ENCODE measurements at regions not wholly inside any gene's neighbourhood (a gene's known extent, or its start where the extent isn't known, plus 50 kb on each side); places are given as distances from the start of the nearest gene placed in this dataset.

- TF ChIP-seq CTCF (IDR thresholded peaks at IDR 0.05 in 4 of 5, conservative IDR thresholded peaks at IDR 0.05 in 1 of 5) (no peak), POLR2A (IDR thresholded peaks at IDR 0.05) (no peak)
Measured at GRCh38 chr13:43959291-43959690, 79.6 kb downstream of the LACC1 start.
